SH-SY5Y (cell line): ENCODE measurements at regions not wholly inside any gene's neighbourhood (a gene's known extent, or its start where the extent isn't known, plus 50 kb on each side); places are given as distances from the start of the nearest gene placed in this dataset.

Source experiments
- GATA2 ChIP-seq: IDR thresholded peaks from 2 replicates; pipeline ENCODE4 v1.6.1; 2011; ENCODE audit warnings: mild to moderate bottlenecking, low read depth, low read length
- GATA3 ChIP-seq: IDR thresholded peaks from 2 replicates; pipeline ENCODE4 v1.6.1; 2011; ENCODE audit warnings: low read depth, mild to moderate bottlenecking, low read length, moderate library complexity

- TF ChIP-seq GATA3 = no peak
- no peak for TF ChIP-seq GATA2
Measured at GRCh38 chr17:77291591-77292386, 151.0 kb downstream of the SEC14L1 start.
